ENCODE measurements at regions not wholly inside any gene's neighbourhood (a gene's known extent, or its start where the extent isn't known, plus 50 kb on each side); places are given as distances from the start of the nearest gene placed in this dataset.

DNA sequence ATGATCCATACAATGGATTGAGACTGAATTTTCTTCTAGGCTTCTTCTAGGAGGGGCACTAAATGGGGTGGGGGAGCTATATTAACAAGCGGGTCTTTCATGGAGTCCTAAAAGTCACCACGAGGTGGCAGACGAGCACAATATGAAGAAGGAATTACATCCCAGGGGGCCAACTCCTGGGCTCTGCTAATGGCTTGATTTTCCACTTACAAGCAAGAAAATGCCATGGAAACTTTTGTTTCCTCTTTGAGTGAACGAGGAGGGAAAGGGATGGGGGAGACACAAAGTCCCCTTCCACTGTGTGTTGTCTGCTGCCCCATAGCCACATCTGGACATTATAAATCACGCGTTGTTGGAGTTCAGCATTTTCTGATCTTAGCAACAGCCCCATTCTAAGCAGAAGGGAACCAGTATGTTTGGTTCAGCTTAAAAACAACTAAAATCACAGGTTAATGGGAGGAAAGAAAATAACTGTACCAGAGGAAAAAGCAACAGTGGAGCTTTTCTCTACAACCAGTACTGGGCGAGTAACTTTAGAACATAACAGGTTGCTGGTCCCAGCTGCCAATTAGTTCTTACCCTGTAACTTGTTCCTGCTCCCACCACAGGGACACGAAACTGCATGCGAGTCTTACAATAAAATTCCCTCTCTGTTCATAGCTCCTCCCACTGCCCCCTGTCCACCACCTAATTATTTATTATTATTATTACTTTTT is 285.0 kb upstream of the PARD3B start:
- peak in 1 of 2 donors; percentile 67 for DNase-seq
- no peak overlapping the region for H3K4me3 Mint-ChIP-seq
- intact Hi-C loops (cut with micrococcal nuclease): no loop called here
- H3K27ac Mint-ChIP-seq: no peak overlapping the region
- no peaks in the 10 kb centered on the region for H3K9me3 Mint-ChIP-seq
- no peak overlapping the region for H3K27ac ChIP-seq (ENCODE audit: low read length)
- H3K27me3 ChIP-seq (ENCODE audit: control insufficient read depth, insufficient read depth, low read length): no peaks in the 10 kb centered on the region
- H3K9me3 ChIP-seq (ENCODE audit: control insufficient read depth, insufficient read depth, low read length): no peaks in the 10 kb centered on the region
- peak in 1 of 3 donors; percentile 51 for ATAC-seq
- H3K4me3 ChIP-seq (ENCODE audit: low read length): no peak overlapping the region
- no peaks in the 10 kb centered on the region for H3K4me1 Mint-ChIP-seq
- no peaks in the 10 kb centered on the region for H3K36me3 Mint-ChIP-seq
- H3K27me3 Mint-ChIP-seq (ENCODE audit: low read depth in 2 of 2): peaks cover 20 to 51% of the 10 kb centered on the region in 2 donors
- 49% methylated on average over 8 of the region's 9 CpGs for WGBS (ENCODE audit: insufficient coverage)
- no peaks in the 10 kb centered on the region for H3K36me3 ChIP-seq (ENCODE audit: control insufficient read depth, insufficient read depth, low read length)
- TF ChIP-seq, protein P1, sequence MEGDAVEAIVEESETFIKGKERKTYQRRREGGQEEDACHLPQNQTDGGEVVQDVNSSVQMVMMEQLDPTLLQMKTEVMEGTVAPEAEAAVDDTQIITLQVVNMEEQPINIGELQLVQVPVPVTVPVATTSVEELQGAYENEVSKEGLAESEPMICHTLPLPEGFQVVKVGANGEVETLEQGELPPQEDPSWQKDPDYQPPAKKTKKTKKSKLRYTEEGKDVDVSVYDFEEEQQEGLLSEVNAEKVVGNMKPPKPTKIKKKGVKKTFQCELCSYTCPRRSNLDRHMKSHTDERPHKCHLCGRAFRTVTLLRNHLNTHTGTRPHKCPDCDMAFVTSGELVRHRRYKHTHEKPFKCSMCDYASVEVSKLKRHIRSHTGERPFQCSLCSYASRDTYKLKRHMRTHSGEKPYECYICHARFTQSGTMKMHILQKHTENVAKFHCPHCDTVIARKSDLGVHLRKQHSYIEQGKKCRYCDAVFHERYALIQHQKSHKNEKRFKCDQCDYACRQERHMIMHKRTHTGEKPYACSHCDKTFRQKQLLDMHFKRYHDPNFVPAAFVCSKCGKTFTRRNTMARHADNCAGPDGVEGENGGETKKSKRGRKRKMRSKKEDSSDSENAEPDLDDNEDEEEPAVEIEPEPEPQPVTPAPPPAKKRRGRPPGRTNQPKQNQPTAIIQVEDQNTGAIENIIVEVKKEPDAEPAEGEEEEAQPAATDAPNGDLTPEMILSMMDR (IDR thresholded peaks at IDR 0.05): peak; percentile 42
- no peaks in the 10 kb centered on the region for H3K4me1 ChIP-seq (ENCODE audit: control insufficient read depth, insufficient read depth, low read length)

DNA sequence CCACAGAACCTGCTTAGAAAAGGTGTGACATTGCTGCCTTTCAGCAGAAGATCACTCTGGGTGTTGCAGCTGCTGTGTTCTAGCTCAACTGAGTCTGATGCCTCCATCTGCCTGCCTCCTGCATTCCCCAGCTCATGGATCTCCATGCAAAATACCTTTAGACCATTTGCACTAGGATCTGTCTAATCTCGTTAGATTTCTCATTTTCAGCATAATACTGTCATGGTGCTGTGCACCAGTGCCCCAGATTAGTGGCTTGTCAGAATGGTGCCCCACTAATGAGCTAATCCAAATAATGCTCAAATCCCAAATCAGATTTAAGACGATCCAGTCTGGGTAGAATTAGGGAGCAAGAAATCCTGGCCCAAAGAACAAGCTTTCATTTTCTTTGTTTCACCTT is 284.4 kb upstream of the PARD3B start:
- H3K36me3 Mint-ChIP-seq: no peaks in the 10 kb centered on the region
- H3K4me1 Mint-ChIP-seq: no peaks in the 10 kb centered on the region
- H3K9me3 Mint-ChIP-seq: no peaks in the 10 kb centered on the region
- TF ChIP-seq, protein P1 (IDR thresholded peaks at IDR 0.05): no peak
- Histone ChIP-seq H3K27me3 (ENCODE audit: control insufficient read depth, insufficient read depth, low read length) (no peaks in the 10 kb centered on the region), H3K9me3 (ENCODE audit: control insufficient read depth, insufficient read depth, low read length) (no peaks in the 10 kb centered on the region), H3K27ac (ENCODE audit: low read length) (no peak overlapping the region), H3K4me3 (ENCODE audit: low read length) (no peak overlapping the region), H3K4me1 (ENCODE audit: control insufficient read depth, insufficient read depth, low read length) (no peaks in the 10 kb centered on the region), H3K36me3 (ENCODE audit: control insufficient read depth, insufficient read depth, low read length) (no peaks in the 10 kb centered on the region)
- no peak overlapping the region for H3K4me3 Mint-ChIP-seq
- intact Hi-C loops (cut with micrococcal nuclease): no loop called here
- WGBS (ENCODE audit: insufficient coverage): 78% methylated on average over 2 of the region's 2 CpGs
- ATAC-seq (no peak), DNase-seq (no peak)
- H3K27ac Mint-ChIP-seq: no peak overlapping the region
- peaks cover 20 to 57% of the 10 kb centered on the region in 2 donors for H3K27me3 Mint-ChIP-seq (ENCODE audit: low read depth in 2 of 2)

DNA sequence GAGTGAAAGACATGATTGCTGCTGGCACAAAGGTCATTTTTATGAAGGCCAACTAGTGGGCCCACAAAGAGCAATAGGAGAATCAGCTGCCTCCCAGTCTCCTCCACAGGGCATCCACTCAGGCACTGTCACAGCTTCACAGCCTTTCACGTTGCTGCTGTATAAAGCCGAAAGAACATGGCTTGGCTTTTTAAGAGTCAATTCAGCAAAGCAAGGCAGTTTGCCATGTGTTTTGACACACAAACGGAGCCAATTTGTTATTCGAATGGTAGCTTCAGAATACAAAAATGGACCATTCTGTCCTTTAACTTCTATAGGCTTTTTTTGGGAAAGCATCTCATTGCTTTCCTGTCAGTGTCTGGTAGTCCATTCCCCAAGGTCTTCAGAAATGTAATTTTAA is 283.4 kb upstream of the PARD3B start:
- H3K36me3 ChIP-seq (ENCODE audit: control insufficient read depth, insufficient read depth, low read length): no peaks in the 10 kb centered on the region
- H3K27me3 Mint-ChIP-seq (ENCODE audit: low read depth in 2 of 2): peaks cover 25 to 66% of the 10 kb centered on the region in 2 donors
- ATAC-seq: no peak
- no peaks in the 10 kb centered on the region for H3K36me3 Mint-ChIP-seq
- no peaks in the 10 kb centered on the region for H3K9me3 ChIP-seq (ENCODE audit: control insufficient read depth, insufficient read depth, low read length)
- intact Hi-C loops (cut with micrococcal nuclease): no loop called here
- no peaks in the 10 kb centered on the region for H3K4me1 ChIP-seq (ENCODE audit: control insufficient read depth, insufficient read depth, low read length)
- no peaks in the 10 kb centered on the region for H3K27me3 ChIP-seq (ENCODE audit: control insufficient read depth, insufficient read depth, low read length)
- H3K4me3 Mint-ChIP-seq: no peak overlapping the region
- H3K27ac Mint-ChIP-seq: no peak overlapping the region
- 96% methylated on average over 4 of the region's 4 CpGs for WGBS (ENCODE audit: insufficient coverage)
- no peaks in the 10 kb centered on the region for H3K9me3 Mint-ChIP-seq
- H3K4me3 ChIP-seq (ENCODE audit: low read length): no peak overlapping the region
- no peak for DNase-seq
- TF ChIP-seq, protein P1 (IDR thresholded peaks at IDR 0.05): no peak
- H3K27ac ChIP-seq (ENCODE audit: low read length): no peak overlapping the region
- no peaks in the 10 kb centered on the region for H3K4me1 Mint-ChIP-seq

DNA sequence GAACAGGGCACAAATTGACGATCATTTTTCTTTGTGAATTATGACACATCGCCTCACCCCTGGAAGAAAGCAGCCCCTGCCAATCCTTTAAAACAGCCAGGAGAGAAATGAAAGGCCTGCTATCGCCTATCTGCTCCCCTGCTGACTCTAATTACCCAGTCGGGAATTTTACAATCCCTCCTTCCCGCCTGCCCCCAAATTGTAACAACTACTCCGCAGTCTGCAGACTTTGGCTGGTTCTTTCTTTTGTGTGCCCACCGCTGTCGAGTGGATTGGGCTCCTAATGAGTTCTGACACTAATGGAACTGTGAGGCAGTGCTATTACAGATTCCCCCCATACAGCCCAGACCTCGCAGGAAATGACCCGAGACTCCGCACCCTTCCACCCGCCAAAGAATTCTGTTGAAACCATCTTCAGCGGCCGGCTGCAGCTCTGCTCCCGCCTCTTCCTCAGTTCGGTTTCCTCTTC is 281.2 kb upstream of the PARD3B start:
- no peak overlapping the region for H3K4me3 ChIP-seq (ENCODE audit: low read length)
- Mint-ChIP-seq H3K4me3 (no peak overlapping the region), H3K27me3 (ENCODE audit: low read depth in 2 of 2) (peaks cover 26 to 57% of the 10 kb centered on the region in 2 donors), H3K4me1 (no peaks in the 10 kb centered on the region), H3K27ac (no peak overlapping the region), H3K9me3 (no peaks in the 10 kb centered on the region), H3K36me3 (no peaks in the 10 kb centered on the region)
- H3K27me3 ChIP-seq (ENCODE audit: control insufficient read depth, insufficient read depth, low read length): no peaks in the 10 kb centered on the region
- H3K4me1 ChIP-seq (ENCODE audit: control insufficient read depth, insufficient read depth, low read length): no peaks in the 10 kb centered on the region
- ATAC-seq: no peak
- intact Hi-C loops (cut with micrococcal nuclease): no loop called here
- no peaks in the 10 kb centered on the region for H3K36me3 ChIP-seq (ENCODE audit: control insufficient read depth, insufficient read depth, low read length)
- WGBS (ENCODE audit: insufficient coverage): 64% methylated on average over 14 of the region's 16 CpGs
- no peak for DNase-seq
- H3K9me3 ChIP-seq (ENCODE audit: control insufficient read depth, insufficient read depth, low read length): no peaks in the 10 kb centered on the region
- TF ChIP-seq, protein P1 (IDR thresholded peaks at IDR 0.05): no peak
- H3K27ac ChIP-seq (ENCODE audit: low read length): no peak overlapping the region
